ENCODE measurements at regions not wholly inside any gene's neighbourhood (a gene's known extent, or its start where the extent isn't known, plus 50 kb on each side); places are given as distances from the start of the nearest gene placed in this dataset.
A peak's percentile ranks its signal among the peaks of the same experiment; 100 is the strongest.

GRCh38 chr3:176521531-176522175 is 675.6 kb downstream of the TBL1XR1 start:
- H3K27me3 ChIP-seq: no peaks in the 10 kb centered on the region
- no peak for TF ChIP-seq CTCF (IDR thresholded peaks at IDR 0.05; ENCODE audit: poor library complexity)
- TF ChIP-seq EZH2phosphoT487 (IDR thresholded peaks at IDR 0.05; ENCODE audit: low read depth, severe bottlenecking, unreplicated experiment): no peak
- TF ChIP-seq EZH2 (IDR thresholded peaks at IDR 0.05; ENCODE audit: borderline replicate concordance): no peak
- DNase-seq (ENCODE audit: low spot score): no peak
- H3K27ac ChIP-seq: no peak overlapping the region
- no peaks in the 10 kb centered on the region for H3K36me3 ChIP-seq (replicated peaks; ENCODE audit: insufficient read depth, low read depth)
- H2AFZ ChIP-seq: no peak overlapping the region
- WGBS (ENCODE audit: low lambda C conversion rate, missing lambda C conversion rate): 70% methylated on average over 5 of the region's 5 CpGs
- H4K20me1 ChIP-seq (ENCODE audit: insufficient read depth, poor library complexity, severe bottlenecking): no peaks in the 10 kb centered on the region
- H3K4me1 ChIP-seq (ENCODE audit: insufficient read depth): no peaks in the 10 kb centered on the region
- no peaks in the 10 kb centered on the region for H3K9me2 ChIP-seq (replicated peaks; ENCODE audit: insufficient read depth)
- H3K4me3 ChIP-seq: no peak overlapping the region
- H3K4me2 ChIP-seq: no peak overlapping the region
- no peaks in the 10 kb centered on the region for H3K79me2 ChIP-seq
- H3K9me3 ChIP-seq (ENCODE audit: low read depth): no peaks in the 10 kb centered on the region

GRCh38 chr3:176514297-176514696 is 683.0 kb downstream of the TBL1XR1 start:
- 65% methylated on average over 10 of the region's 10 CpGs for WGBS (ENCODE audit: low lambda C conversion rate, missing lambda C conversion rate)
- TF ChIP-seq CTCF (IDR thresholded peaks at IDR 0.05; ENCODE audit: poor library complexity) (peak; percentile 22), EZH2phosphoT487 (IDR thresholded peaks at IDR 0.05; ENCODE audit: low read depth, severe bottlenecking, unreplicated experiment) (no peak), EZH2 (IDR thresholded peaks at IDR 0.05; ENCODE audit: borderline replicate concordance) (no peak)
- no peaks in the 10 kb centered on the region for H4K20me1 ChIP-seq (ENCODE audit: insufficient read depth, poor library complexity, severe bottlenecking)
- no peak overlapping the region for H3K4me3 ChIP-seq
- no peak overlapping the region for H3K4me2 ChIP-seq
- no peak overlapping the region for H3K27ac ChIP-seq
- H3K4me1 ChIP-seq (ENCODE audit: insufficient read depth): no peaks in the 10 kb centered on the region
- DNase-seq (ENCODE audit: low spot score): peak; percentile 29
- H3K9me3 ChIP-seq (ENCODE audit: low read depth): peaks cover 11% of the 10 kb centered on the region
- H3K9me2 ChIP-seq (replicated peaks; ENCODE audit: insufficient read depth): no peaks in the 10 kb centered on the region
- no peak overlapping the region for H2AFZ ChIP-seq
- no peaks in the 10 kb centered on the region for H3K79me2 ChIP-seq
- no peaks in the 10 kb centered on the region for H3K27me3 ChIP-seq
- no peaks in the 10 kb centered on the region for H3K36me3 ChIP-seq (replicated peaks; ENCODE audit: insufficient read depth, low read depth)

- TF ChIP-seq CTCF (IDR thresholded peaks at IDR 0.05; ENCODE audit: poor library complexity): no peak
- TF ChIP-seq EZH2 (IDR thresholded peaks at IDR 0.05; ENCODE audit: borderline replicate concordance): no peak
- TF ChIP-seq EZH2phosphoT487 (IDR thresholded peaks at IDR 0.05; ENCODE audit: low read depth, severe bottlenecking, unreplicated experiment): no peak
- Histone ChIP-seq H2AFZ (no peak overlapping the region), H3K4me1 (ENCODE audit: insufficient read depth) (no peaks in the 10 kb centered on the region), H3K9me2 (replicated peaks; ENCODE audit: insufficient read depth) (no peaks in the 10 kb centered on the region), H3K27me3 (no peaks in the 10 kb centered on the region), H3K27ac (no peak overlapping the region), H3K9me3 (ENCODE audit: low read depth) (peaks cover 11% of the 10 kb centered on the region), H4K20me1 (ENCODE audit: insufficient read depth, poor library complexity, severe bottlenecking) (no peaks in the 10 kb centered on the region), H3K36me3 (replicated peaks; ENCODE audit: insufficient read depth, low read depth) (no peaks in the 10 kb centered on the region), H3K4me2 (no peak overlapping the region), H3K4me3 (no peak overlapping the region), H3K79me2 (no peaks in the 10 kb centered on the region)
- DNase-seq (ENCODE audit: low spot score): no peak
- WGBS (ENCODE audit: low lambda C conversion rate, missing lambda C conversion rate): 89% methylated on average over 1 of the region's 1 CpG
These were observed 683.7 kb downstream of the TBL1XR1 start for GRCh38 chr3:176513604-176514003.

Measured in hepatocyte (in vitro differentiated cells).